ENCODE measurements at regions not wholly inside any gene's neighbourhood (a gene's known extent, or its start where the extent isn't known, plus 50 kb on each side); places are given as distances from the start of the nearest gene placed in this dataset.
"Not testable (repeated sequence)": the region's sequence is repeated elsewhere in the genome, so short reads cannot be mapped to it uniquely, and the experiment has no call there.

DNA sequence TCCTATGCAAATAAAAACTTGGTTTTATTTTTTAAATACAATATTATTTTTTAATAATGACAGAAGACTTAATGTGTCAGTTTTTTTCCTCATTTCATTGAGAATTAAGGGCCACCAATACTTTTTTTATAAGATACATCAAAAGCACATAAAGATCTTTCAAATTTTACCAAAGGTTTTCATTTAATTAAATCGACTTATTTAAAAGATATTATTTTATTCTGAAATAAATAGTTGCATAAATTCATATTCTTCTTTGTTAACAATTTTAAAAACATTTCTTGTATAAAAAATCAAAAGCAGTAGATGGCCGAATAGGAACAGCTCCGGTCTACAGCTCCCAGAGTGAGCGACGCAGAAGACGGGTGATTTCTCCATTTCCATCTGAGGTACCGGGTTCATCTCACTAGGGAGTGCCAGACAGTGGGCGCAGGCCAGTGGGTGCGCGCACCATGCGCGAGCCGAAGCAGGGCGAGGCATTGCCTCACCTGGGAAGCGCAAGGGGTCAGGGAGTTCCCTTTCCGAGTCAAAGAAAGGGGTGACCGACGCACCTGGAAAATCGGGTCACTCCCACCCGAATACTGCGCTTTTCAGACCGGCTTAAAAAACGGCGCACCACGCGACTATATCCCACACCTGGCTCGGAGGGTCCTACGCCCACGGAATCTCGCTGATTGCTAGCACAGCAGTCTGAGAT lies 374.6 kb upstream of the NPVF start:
- DNase-seq = not testable (repeated sequence)

DNA sequence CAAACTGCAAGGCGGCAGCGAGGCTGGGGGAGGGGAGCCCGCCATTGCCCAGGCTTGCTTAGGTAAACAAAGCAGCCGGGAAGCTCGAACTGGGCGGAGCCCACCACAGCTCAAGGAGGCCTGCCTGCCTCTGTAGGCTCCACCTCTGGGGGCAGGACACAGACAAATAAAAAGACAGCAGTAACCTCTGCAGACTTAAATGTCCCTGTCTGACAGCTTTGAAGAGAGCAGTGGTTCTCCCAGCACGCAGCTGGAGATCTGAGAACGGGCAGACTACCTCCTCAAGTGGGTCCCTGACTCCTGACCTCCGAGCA lies 375.1 kb upstream of the NPVF start:
- not testable (repeated sequence) for DNase-seq

DNA sequence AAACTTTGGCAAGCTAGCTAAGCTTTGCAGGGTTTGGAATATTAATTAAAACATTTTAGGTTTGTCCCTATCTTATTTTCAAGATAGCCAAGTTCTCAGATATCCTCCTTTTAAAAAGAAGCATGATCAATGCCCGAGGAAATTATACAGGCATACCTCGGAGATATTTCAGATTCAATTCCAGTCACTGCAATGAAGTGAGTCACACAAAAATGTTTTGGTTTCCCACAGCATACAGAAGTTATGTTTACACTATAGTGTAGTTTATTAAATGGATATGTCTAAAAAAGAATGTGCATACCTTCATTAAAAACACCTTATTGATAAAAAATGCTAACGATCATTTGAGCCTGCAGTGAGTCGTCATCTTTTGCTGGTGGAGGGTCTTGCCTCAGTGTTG lies 382.9 kb upstream of the NPVF start:
- no peak for DNase-seq

DNA sequence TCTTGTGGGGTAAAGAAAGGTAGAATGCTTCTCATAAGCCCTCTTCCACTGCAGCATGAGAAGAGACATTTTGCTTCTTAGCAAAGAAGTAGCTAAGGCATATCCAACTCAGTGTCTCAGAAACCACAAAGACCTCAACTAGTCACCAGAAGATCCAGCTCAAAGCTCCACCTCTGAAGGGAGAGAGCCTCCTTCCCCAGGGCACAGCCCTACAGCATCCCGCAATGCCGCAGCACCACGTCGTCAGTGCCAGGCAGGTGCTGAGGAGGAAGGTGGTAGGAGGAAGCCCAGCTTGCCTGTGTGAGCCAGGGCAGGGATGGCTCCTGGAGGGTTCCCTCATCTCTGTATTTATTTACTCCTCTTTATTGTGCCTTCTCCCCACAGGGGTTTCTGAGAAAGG lies 385.6 kb upstream of the NPVF start:
- no peak for DNase-seq

DNA sequence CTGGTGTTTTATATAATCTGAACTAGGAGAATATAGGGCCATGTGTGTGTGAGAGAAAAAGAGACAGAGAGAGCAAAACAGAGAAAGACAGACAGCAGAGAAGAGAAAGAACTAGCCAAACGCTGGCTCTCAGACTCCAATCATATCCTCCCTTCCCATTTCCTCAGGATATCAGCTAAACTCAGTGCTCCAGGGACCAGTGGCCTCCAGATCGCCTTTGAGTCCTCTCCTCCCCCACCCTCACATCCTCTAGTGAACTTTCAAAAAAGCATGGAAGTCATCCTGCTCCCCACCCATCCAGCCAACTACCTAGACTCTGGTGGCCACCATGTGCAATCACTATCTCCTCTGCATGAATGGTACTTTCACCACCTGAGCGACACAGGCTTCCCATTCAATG lies 386.1 kb upstream of the NPVF start:
- no peak for DNase-seq

DNA sequence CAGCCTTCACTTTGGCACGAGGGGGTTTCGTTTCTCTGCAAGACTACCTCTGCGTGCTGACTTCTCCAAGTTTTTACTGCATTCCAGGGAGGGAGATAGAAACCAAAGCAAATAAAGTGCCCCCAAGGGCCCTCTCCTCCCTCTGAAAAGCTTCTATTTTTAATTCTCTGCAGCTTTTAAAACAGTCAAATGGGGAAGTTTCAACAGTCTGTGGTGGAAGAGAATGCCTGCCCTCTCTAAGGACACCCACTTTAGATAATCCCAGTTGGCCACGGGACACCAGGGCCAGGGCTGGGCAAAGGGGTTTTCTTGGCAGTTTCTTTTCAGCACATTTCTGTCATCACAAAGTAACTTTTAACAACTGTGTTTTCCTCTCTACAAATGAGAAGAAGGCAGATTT lies 386.7 kb upstream of the NPVF start:
- no peak for DNase-seq

DNA sequence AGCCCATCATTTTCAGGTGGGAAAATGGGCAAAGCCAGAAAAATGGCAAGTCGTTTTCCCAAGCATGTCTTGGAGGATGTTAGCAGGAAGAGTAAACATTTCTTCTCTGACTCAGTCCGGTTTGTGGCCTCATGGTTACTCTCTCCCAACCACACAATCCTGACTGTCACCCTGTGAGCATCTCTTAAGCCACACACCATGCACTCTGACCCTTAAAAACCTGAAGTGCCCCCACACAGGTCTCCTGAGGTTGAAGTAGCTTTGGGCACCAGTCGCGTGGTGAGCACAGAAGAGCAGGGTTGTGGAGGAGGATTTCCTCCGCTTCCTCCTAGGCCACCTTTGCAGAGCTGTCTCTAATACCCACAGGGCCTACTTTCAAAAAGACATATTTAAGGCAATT lies 387.3 kb upstream of the NPVF start:
- no peak for DNase-seq

DNA sequence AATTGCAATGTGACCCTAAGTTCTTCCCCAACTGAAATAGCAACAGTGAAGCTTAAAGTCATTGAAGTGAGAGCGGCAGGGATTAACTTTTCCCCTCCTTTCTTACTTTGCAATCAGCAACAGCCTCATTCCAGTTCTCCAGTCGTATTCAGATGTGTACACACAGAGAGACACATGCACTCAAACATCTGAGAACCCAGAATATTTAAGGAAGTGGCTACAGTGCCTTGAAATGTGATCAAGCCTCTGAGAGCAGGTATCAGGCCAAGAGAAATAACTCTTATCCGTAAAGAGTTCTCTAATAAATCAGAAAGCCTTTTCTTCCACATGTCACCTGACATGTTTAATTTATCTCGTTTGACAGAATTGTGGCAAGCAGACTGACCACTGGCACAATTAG lies 388.9 kb upstream of the NPVF start:
- DNase-seq = no peak

DNA sequence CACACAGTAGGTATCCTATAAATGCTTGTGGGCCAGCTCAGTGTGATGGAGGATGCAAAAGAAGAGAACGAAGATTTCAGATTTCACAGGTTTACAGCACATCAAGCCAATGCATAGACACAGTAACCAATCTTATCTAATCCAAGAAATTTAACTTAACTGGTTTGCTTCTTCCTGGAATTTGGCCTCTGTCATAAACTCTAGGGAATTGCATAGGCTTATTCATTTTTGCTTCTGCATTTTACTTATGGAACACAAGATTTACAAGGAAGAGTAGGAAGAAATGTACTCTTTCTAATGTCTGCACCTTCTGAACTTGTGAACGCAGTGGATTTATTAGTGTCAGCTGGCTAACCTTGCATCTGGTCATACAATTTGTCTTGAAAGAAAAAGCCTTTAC lies 389.4 kb upstream of the NPVF start:
- no peak for DNase-seq

DNA sequence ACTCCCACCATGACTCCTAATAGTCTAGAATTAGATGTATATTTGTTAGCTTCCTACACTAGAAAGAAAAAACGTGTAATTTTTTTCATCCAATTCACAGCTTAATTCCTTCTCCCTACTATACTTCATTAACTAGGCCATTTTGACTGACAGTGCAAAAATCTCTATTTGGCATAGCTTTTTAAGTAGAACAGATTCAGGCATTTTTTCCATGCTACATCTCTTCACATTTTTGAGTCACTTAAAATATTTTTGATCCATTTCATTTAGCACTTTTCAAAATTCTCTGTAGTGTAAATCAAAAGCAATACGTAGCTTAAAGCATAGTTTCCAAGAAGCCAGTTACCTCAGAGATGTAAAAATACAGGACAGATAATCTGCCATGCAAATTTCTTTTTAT lies 391.1 kb upstream of the NPVF start:
- DNase-seq = no peak

DNA sequence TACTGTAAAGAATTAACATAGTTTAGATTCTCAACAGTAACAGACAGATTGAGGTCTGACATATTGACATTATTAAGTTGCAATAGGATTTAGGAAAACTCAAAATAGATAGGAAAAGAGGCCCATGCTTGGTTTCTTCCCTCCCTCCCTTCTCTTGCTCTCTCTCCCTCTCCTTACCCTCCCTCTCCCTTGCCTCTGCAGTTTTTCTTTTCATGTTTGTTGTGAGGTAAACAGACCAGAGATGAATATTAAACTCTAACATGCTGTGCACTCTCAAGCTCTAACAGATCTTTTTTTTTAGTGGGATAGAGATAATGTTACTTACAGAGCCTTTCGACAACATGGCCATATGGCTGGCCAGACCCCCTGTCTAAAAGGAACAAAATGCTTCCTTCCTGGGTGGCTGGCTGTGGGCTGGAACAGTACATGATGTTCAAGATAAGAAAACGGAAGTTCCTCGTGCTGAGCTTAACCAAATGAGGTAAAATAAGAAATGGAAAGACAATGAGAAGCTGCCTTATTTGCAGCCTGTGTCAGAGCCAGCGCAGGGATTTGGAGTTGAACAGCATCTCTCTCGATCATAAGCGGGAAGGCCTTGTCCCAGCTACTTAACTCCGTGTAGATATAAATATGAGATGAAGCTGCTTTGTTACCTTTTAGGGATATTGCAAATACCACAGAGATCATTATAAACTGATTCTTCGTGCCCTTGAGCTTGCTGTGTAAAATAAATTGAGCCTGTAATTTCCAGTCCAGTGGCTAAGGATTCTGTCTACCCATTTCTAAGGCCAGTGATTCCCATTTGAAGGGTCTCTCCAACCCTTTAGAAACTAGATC lies 391.9 kb upstream of the NPVF start:
- DNase-seq = no peak

DNA sequence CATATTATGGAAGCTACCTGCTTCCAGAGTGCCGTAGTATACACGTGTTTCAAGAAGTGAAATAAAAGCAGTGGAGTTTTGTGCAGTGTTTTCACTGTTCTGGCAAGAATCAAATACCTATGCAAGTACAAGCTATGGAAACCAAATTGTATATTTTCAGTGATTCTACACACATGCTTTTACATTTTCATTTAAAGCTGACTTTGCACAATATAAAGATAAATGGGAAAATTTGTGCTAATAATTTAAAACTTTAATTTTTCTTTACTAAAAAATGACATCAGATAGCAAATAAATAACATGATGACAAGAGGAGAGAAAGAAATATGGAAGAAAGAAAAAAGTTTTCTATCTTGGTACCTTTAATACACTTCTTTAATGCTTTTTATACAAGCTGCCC lies 393.7 kb upstream of the NPVF start:
- no peak for DNase-seq

DNA sequence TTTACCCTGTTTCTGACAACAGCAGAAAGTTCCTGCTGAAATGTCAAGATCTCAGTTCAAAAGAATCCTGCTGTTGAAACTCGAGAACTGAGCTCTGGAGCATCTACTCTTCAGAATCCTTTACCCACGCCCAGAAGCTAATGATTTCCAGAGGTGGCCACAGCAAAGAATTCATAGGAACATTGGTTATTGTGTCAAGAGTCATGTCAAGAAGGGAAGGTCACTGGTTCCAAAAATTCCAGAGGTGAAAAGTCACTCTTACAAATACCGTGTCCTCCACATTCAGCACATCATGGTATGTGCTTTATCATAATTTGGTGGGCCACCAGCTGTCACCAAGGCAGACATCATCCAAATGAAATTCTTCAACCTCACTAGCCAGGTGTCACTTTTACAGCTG lies 394.4 kb upstream of the NPVF start:
- no peak for DNase-seq

DNA sequence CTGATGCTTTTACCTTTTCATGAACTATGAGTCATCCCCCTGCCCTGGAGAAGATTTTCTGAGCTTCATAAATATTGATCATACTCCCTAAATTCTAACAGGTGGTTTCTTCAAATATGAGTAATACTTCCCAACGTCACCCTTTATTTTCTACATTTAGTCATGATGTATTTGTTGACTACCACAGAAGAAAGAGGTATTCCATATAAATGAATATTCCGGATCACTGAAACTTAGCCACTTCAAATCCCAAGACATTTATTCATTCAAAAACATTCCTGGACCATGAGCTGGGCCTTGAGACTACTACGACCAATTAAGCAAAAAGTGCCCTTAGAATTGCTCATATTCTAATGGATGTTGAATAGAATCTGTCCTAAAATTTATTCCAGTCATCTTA lies 395.8 kb upstream of the NPVF start:
- DNase-seq = no peak

DNA sequence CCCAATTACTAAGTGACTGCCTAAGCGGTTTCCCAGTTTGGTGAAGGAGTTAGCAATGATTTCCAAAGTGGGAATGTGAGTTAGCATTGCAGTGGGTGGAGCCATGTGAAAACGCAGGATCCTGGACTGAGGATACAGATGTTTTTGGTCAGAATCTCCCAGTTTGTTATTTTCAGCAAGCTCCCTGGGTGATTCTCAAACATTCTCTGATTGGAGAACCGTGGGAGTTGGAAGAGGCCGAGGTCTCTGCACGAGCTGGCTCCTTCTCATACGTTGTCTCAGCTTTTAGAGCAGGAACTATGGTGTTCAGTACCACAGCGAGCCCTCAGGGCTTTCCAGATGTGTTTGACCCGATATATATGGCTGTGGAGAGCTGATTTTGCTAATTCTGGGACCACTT lies 396.5 kb upstream of the NPVF start:
- DNase-seq = no peak

DNA sequence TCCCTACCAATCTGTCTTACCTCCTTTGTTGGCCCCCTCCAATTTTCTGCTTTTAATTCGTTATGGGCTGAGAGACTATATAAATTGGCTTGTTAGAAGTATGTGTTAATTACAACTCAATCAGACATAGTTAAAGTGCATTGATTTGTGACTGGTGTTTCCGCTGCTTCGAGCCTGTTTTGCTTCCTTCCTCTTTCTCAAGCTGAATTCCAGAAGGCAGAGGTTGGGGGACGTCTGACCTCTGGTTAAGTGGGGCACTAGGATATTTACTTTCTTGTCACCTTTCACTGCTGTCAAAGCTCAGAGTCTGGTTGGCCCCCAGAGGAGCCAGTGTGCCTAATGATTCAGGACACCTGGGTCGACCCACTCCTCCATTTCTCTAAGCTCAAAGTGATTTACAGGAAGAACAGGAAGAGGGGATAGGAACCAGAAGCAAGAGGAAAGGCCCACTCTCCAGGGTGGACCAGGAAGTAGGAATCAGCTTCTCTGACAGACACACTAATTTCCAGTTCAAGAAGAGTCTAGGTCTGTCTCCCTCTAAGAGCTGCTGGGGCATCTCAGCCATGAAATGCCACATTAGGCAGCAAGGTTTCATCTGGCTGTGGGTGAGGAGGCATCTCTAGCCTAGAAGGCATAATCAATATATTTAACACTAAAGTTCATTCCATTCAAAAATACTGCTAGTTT lies 397.2 kb upstream of the NPVF start:
- DNase-seq = no peak

DNA sequence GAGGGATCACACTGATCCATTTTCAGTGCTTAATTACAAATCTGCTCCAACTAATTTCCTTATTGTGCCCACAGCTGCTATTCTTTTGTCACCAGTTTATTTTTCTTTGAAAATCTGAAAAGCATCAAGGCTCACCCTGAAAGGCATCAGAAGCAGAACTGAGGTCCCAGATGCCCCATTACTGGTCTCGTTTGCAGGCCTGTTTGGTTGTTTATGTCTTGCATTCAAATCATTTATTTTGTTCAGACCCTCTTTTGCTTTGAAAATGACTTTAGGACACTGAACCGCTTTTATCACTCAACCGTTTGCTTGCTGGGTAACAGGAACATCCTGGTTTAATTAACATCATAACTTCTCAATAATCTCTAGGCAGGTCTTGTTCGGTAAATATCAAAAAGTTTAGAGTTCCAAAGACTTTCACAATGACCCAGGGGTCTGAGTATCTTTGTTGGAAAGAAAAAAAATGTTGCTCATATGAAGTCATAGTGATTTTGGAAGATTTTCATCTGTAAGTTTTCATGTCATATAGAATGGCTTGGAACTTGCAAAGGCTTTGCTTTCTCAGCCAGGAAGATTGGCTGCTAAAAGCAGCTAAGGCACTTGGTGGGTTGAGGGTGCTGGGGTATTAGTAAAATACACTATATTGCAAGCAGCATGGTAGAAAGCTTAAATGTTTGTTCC lies 398.3 kb upstream of the NPVF start:
- no peak for DNase-seq

DNA sequence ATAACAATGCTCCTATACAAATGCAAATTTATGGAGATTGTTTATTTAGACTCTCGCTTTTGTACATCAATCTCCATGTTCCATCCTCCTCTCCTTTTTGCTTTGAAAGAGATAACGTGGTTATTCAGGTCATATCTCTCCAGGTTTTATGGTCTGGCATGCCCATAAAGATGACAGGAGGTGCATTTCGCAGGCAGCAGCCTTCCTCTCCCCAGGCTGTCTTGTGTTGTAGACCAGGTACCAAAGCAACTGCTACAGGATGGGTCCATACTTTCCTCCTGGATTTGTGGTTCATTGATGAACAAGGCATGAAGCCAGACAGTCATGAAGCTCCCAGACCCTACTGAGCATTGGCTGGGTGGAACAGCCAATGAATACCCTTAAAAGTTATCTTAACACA lies 400.2 kb upstream of the NPVF start:
- no peak for DNase-seq

DNA sequence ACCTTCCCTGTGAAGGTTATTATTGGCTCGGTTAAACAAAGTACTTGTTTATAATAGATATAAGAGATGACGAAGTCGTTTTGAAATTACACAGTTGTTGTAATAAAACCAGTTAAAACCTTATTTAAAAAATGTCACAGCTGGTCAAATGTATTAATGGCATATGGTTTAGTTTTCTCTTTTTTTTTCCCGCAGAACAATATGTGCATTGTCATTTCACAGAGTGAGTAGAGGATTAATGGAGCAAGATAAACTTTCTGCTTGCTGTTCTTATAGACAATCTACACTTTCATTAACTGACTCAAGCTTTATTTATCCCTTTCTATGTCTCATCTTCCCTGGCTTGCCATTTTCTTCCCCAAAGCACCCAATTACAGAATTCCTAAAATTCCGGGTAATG lies 404.3 kb upstream of the NPVF start:
- DNase-seq = no peak

DNA sequence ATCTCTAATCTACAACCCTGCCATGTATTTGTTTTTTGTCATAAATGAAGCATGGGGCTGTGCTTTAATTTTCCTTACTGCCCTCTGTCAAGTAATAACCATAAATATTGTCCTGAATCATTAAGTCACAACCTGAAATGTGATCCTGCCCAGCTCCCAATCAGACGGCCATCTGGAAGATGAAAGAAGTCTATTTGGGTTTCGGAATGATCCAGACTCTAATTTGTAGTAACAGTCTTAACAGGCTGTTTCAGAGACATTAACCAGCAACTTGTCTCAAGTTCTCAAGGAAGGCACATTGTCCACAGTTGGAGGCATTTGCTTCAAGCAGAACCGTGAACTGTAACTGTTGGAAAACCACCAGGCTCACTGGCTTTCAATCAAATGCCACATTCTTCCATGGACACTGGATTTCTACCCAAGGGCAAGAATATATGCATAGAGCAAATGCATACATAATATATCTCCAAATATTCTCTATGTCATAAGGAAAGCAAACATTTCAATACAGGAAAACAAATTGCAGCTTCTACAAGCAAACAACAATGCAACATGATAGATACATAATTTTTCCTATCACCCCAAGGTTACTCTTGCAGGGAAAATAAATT lies 405.2 kb upstream of the NPVF start:
- DNase-seq = no peak

DNA sequence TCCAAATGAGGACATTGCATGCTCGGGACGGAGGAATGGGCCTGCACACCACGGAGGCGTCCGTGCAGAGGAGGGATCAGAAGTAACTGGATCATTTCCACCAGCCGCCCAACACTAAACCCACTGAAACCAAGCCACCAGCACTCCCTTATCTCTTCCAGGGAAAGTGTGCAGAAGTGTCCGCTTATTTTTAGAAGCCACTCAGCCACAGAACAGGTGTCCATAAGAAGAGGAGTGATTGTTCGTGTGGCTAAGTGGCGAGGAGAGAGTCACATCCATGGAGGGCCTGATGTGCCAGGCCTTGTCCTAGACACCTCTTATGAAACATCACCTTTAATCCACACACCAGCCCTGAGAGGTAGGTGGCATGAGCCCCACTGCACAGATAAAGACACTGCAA lies 407.9 kb upstream of the NPVF start:
- no peak for DNase-seq

DNA sequence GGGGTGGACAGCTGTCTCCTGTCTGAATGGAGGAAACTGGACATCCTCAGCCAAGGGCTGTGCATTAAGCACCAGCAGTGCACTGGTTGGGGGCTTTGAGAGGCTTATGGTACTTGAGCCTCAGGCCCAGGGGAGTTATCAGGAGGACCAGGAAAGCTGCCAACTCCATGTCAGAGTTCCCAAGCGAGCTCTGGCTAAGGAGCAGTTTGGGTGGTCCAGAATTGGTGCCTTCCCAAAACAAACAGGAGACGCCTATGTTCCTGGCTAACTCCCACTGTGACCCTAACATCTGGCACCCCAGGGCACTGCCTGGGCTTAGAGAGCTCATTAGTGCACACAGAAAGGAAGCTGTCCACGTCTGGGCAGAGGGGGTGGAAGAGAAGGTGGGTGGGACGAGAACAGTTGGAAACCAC lies 408.6 kb upstream of the NPVF start:
- DNase-seq = no peak

DNA sequence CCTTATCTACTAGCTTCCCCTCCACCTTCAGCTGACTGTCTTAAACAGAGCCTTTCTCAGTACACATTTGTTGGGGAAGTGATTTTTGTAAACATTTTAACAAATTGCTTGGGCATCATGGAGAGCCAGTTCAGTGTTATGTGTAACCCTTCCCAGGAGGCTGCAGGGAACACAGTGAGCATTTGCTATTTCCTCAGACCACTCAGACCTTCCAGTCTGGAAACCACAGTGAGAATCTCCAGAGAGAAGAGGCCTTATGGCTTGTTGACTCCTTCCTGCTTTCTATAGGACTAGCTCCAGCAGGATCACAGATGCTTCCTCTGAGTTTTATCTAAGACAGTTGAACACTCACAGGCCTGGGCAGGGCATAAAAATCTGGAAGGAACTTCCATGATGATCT lies 409.8 kb upstream of the NPVF start:
- DNase-seq = no peak

Data from amniotic stem cell (primary cell).